Ectodermal cell (in vitro differentiated cells): ENCODE measurements at regions not wholly inside any gene's neighbourhood (a gene's known extent, or its start where the extent isn't known, plus 50 kb on each side); places are given as distances from the start of the nearest gene placed in this dataset.
"Not testable (repeated sequence)": the region's sequence is repeated elsewhere in the genome, so short reads cannot be mapped to it uniquely, and the experiment has no call there.

Source experiments
- H3K27ac ChIP-seq: 2 replicates; pipeline ENCODE4 v1.7.0; 2013; ENCODE audit warnings: mild to moderate bottlenecking, low read depth, low read length; ENCODE audit not compliant: insufficient read depth, poor library complexity, severe bottlenecking
- H3K27me3 ChIP-seq: 2 replicates; pipeline ENCODE4 v1.7.0; 2013; ENCODE audit warnings: mild to moderate bottlenecking, low read length; ENCODE audit not compliant: insufficient read depth, control insufficient read depth, poor library complexity, severe bottlenecking
- H3K36me3 ChIP-seq: one replicate; pipeline ENCODE4 v1.7.0; 2013; ENCODE audit warnings: low read length; ENCODE audit not compliant: control insufficient read depth, insufficient read depth
- H3K4me1 ChIP-seq: one replicate; pipeline ENCODE4 v1.7.0; 2013; ENCODE audit warnings: low read length; ENCODE audit not compliant: control insufficient read depth, insufficient read depth
- H3K4me3 ChIP-seq: 2 replicates; pipeline ENCODE4 v1.7.0; 2013; ENCODE audit warnings: low read depth, low read length, control low read depth; ENCODE audit not compliant: insufficient read depth
- H3K9me3 ChIP-seq: 2 replicates; pipeline ENCODE4 v1.7.0; 2013; ENCODE audit warnings: mild to moderate bottlenecking, low read length, moderate library complexity; ENCODE audit not compliant: control insufficient read depth
- WGBS, 2 experiments: methylation state at CpG; one replicate each; pipeline ENCODE4 v1.1.7; 2013; ENCODE audit warnings: missing lambda C conversion rate in 2 of 2; 5-methylcytosine and 5-hydroxymethylcytosine counted together

DNA sequence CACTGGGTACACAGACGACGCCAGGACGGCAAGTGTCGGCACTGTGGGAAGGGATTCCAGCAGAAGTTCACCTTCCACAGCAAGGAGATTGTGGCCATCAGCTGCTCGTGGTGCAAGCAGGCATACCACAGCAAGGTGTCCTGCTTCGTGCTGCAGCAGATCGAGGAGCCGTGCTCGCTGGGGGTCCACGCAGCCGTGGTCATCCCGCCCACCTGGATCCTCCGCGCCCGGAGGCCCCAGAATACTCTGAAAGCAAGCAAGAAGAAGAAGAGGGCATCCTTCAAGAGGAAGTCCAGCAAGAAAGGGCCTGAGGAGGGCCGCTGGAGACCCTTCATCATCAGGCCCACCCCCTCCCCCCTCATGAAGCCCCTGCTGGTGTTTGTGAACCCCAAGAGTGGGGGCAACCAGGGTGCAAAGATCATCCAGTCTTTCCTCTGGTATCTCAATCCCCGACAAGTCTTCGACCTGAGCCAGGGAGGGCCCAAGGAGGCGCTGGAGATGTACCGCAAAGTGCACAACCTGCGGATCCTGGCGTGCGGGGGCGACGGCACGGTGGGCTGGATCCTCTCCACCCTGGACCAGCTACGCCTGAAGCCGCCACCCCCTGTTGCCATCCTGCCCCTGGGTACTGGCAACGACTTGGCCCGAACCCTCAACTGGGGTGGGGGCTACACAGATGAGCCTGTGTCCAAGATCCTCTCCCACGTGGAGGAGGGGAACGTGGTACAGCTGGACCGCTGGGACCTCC, 89.4 kb downstream of the LACC1 start:
- not testable (repeated sequence) for H3K27me3 ChIP-seq, H3K27ac ChIP-seq, H3K9me3 ChIP-seq, H3K36me3 ChIP-seq, H3K4me3 ChIP-seq, H3K4me1 ChIP-seq
- 91 to 92% methylated on average over 33 of the region's 33 CpGs for WGBS, 2 experiments

DNA sequence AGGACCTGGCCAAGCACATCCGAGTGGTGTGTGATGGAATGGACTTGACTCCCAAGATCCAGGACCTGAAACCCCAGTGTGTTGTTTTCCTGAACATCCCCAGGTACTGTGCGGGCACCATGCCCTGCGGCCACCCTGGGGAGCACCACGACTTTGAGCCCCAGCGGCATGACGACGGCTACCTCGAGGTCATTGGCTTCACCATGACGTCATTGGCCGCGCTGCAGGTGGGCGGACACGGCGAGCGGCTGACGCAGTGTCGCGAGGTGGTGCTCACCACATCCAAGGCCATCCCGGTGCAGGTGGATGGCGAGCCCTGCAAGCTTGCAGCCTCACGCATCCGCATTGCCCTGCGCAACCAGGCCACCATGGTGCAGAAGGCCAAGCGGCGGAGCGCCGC, 90.2 kb downstream of the LACC1 start:
- not testable (repeated sequence) for H3K27ac ChIP-seq, H3K4me1 ChIP-seq, H3K36me3 ChIP-seq, H3K27me3 ChIP-seq, H3K9me3 ChIP-seq, H3K4me3 ChIP-seq
- WGBS, 2 experiments = 93 to 94% methylated on average over 27 of the region's 27 CpGs

DNA sequence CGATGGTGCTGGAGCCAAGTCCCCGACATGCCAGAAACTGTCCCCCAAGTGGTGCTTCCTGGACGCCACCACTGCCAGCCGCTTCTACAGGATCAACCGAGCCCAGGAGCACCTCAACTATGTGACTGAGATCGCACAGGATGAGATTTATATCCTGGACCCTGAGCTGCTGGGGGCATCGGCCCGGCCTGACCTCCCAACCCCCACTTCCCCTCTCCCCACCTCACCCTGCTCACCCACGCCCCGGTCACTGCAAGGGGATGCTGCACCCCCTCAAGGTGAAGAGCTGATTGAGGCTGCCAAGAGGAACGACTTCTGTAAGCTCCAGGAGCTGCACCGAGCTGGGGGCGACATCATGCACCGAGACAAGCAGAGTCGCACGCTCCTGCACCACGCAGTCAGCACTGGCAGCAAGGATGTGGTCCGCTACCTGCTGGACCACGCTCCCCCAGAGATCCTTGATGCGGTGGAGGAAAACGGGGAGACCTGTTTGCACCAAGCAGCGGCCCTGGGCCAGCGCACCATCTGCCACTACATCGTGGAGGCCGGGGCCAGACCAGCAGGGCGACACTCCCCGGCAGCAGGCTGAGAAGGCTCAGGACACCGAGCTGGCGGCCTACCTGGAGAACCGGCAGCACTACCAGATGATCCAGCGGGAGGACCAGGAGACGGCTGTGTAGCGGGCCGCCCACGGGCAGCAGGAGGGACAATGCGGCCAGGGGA, 91.0 kb downstream of the LACC1 start:
- H3K36me3 ChIP-seq, H3K9me3 ChIP-seq, H3K4me3 ChIP-seq, H3K27me3 ChIP-seq, H3K27ac ChIP-seq, H3K4me1 ChIP-seq: not testable (repeated sequence)
- 96% methylated on average over 30 to 31 of the region's 36 CpGs for WGBS, 2 experiments

DNA sequence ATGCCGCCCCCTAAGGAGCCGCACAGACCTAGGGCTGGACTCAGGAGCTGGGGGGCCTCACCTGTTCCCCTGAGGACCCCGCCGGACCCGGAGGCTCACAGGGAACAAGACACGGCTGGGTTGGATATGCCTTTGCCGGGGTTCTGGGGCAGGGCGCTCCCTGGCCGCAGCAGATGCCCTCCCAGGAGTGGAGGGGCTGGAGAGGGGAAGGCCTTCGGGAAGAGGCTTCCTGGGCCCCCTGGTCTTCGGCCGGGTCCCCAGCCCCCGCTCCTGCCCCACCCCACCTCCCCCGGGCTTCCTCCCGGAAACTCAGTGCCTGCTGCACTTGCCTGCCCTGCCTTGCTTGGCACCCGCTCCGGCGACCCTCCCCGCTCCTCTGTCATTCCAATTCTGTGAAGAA, 91.6 kb downstream of the LACC1 start:
- not testable (repeated sequence) for H3K27ac ChIP-seq, H3K36me3 ChIP-seq, H3K27me3 ChIP-seq, H3K4me1 ChIP-seq, H3K4me3 ChIP-seq, H3K9me3 ChIP-seq
- WGBS, 2 experiments = 96 to 100% methylated on average over 8 to 13 of the region's 19 CpGs

DNA sequence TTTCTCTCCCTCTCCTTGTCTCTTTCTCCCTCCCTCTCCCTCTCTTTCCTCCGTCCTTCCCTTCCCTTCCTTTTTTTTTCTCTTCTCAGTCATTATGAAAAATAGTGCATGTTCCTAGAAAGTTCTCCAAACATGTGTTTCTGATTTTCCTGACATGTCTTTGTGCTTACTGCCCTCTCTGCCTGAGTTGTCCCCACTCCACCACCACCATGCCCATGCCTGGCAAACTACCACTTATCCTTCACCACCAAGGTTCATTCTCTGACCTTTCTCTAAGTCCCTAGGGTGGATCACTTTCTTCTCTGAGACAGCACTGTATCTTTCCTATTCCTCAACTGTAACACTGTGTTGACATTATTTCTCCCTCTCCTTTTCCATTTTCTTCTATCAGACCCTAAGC, 98.2 kb downstream of the LACC1 start:
- H3K36me3 ChIP-seq = no peaks in the 10 kb centered on the region
- no peaks in the 10 kb centered on the region for H3K9me3 ChIP-seq
- no peaks in the 10 kb centered on the region for H3K27me3 ChIP-seq
- H3K4me1 ChIP-seq = no peaks in the 10 kb centered on the region
- no peak overlapping the region for H3K4me3 ChIP-seq
- WGBS, 2 experiments = 97 to 100% methylated on average over 1 of the region's 1 CpG
- no peak overlapping the region for H3K27ac ChIP-seq

DNA sequence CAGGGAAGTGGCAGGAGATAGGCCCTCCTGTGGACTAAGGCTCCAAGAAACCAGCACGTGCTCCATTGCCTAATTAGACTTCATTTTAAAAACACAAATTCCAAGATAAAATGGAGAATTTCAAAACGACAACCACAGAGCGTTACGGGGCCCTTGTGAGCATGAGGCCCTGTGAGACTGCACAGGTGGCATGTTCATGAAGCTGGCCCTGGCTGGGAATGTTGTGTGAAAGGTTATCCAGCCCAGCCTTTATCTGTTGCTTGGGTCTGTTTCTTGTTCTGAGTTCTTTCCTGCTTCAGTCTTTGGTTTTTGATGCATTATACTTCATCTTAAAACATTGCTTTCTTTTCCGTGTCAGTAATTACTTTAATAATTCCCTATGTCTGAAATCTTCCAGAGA, 99.0 kb downstream of the LACC1 start:
- Histone ChIP-seq H3K36me3 (no peaks in the 10 kb centered on the region), H3K27ac (no peak overlapping the region), H3K9me3 (no peaks in the 10 kb centered on the region), H3K4me1 (peaks cover 3% of the 10 kb centered on the region), H3K4me3 (no peak overlapping the region), H3K27me3 (no peaks in the 10 kb centered on the region)
- WGBS, 2 experiments = 88 to 90% methylated on average over 4 of the region's 5 CpGs

DNA sequence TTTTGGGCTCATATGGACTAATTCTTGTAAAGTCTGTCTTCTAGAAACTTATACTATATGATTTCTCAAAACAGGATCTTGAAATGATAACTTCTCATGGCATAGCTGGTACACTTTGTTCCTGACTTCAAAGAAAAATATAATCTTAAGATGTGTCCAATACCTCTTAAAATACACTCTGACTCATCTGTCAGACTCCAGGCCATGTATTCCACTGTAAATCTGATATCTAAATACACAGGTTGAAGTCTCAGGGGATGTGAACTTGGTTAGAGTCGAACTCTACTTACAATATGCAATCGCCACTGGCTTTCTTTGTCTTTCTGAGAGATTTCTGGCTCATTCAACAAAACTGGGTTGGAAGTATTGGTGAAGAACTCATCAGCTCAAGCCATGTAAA, 99.8 kb downstream of the LACC1 start:
- 91 to 95% methylated on average over 2 of the region's 2 CpGs for WGBS, 2 experiments
- H3K4me3 ChIP-seq = no peak overlapping the region
- peaks cover 5% of the 10 kb centered on the region for H3K4me1 ChIP-seq
- no peaks in the 10 kb centered on the region for H3K9me3 ChIP-seq
- H3K27me3 ChIP-seq = no peaks in the 10 kb centered on the region
- H3K36me3 ChIP-seq = no peaks in the 10 kb centered on the region
- no peak overlapping the region for H3K27ac ChIP-seq

DNA sequence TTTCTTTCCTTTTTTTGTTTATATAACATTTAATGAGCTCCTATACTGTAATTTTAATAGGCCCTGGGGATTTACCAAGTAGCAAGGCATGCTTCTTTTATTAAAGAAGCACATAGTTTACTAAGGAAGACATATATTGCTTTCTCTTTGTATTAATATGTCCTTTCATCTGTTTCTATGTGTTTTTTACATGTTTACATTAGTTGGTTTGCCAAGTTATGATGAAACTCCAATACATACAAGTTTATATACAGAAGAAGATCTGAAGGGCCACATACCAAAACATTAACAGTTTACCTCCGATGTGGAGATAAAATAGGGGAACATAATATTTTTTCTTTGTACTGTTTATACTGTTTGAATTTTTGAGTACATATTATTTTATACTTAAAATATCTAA, 100.9 kb downstream of the LACC1 start:
- Histone ChIP-seq H3K4me1 (peaks cover 5% of the 10 kb centered on the region), H3K4me3 (no peak overlapping the region), H3K36me3 (no peaks in the 10 kb centered on the region), H3K27me3 (no peaks in the 10 kb centered on the region), H3K9me3 (no peaks in the 10 kb centered on the region), H3K27ac (no peak overlapping the region)
- no CpG with 5 or more reads among the region's 1 CpG for WGBS, 2 experiments

DNA sequence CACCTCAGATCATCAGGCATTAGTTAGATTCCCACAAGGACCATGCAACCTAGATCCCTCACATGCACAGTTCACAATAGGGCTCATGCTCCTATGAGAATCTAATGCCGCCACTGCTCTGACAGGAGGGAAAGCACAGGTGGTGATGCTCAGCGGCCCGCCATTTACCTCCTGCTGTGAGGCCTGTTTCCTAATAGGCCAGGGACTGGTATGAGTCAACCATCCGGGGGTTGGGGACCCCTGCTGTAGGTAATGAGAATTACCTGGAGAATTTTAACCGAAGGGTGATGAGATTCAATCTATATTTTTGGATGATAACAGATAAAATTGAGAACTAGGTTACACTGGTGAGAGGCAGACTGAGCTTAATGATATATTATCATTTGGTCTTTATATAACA, 101.4 kb downstream of the LACC1 start:
- Histone ChIP-seq H3K27ac (no peak overlapping the region), H3K9me3 (no peaks in the 10 kb centered on the region), H3K36me3 (no peaks in the 10 kb centered on the region), H3K4me1 (peaks cover 6% of the 10 kb centered on the region), H3K4me3 (no peak overlapping the region), H3K27me3 (no peaks in the 10 kb centered on the region)
- WGBS, 2 experiments = 70 to 75% methylated on average over 5 of the region's 5 CpGs

DNA sequence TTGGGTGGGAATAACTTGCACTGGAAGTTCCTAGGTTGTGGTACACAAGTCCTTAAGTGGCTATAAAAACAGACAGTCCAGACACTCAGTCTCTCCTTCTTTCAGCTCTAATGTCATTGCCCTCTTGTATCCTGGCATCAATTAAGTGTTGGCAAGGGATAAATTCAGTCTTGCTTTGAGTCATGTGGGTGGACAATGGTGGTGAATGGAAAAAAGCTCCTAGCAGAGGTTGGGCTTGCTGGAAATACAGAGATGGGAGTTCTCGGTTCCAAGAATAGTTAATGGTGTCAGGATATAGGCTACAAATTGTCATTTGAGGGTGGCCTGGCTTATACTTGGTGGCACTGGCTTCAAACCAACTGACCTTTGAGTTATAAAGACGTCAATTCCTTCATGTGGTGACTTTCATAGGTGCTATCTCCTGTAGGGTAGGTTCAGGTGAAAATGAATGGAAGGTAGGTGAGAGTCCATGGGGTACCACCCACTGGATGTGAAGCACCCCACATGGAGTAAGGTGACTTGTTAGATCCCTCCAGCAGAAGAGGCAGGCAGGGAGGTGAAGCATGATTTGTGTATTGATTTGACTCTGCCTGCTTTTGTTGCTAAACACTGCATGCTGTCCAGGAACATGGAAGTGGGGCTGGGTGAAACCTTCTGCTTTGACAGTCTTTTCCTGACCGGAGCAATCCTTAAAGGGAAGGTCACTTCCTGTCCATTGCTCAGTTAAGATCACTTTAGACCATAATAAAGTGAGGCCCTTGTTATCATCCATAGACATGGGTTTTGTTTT, 102.0 kb downstream of the LACC1 start:
- H3K27me3 ChIP-seq = no peaks in the 10 kb centered on the region
- no peak overlapping the region for H3K4me3 ChIP-seq
- H3K27ac ChIP-seq = no peak overlapping the region
- H3K36me3 ChIP-seq = no peaks in the 10 kb centered on the region
- 94 to 97% methylated on average over 3 of the region's 3 CpGs for WGBS, 2 experiments
- peaks cover 12% of the 10 kb centered on the region for H3K4me1 ChIP-seq
- no peaks in the 10 kb centered on the region for H3K9me3 ChIP-seq
